Mesendoderm (in vitro differentiated cells): ENCODE measurements at regions not wholly inside any gene's neighbourhood (a gene's known extent, or its start where the extent isn't known, plus 50 kb on each side); places are given as distances from the start of the nearest gene placed in this dataset.

Experiments used
- DNase-seq: peaks from one replicate; pipeline ENCODE4 v3.0.0; 2013
- H2AK5ac ChIP-seq: 2 replicates; pipeline ENCODE4 v1.6.1; 2013; ENCODE audit warnings: low read length, inconsistent platforms
- H2BK120ac ChIP-seq: 2 replicates; pipeline ENCODE4 v1.6.1; 2013; ENCODE audit warnings: low read depth, mild to moderate bottlenecking, low read length, moderate library complexity, mixed read lengths
- H2BK15ac ChIP-seq: replicated peaks from 2 replicates; pipeline ENCODE4 v1.6.1; 2013; ENCODE audit warnings: low read depth, mild to moderate bottlenecking, moderate library complexity
- H2BK5ac ChIP-seq: 2 replicates; pipeline ENCODE4 v1.6.1; 2013; ENCODE audit warnings: low read length, inconsistent platforms
- H3K18ac ChIP-seq: 2 replicates; pipeline ENCODE4 v1.6.1; 2013; ENCODE audit warnings: mild to moderate bottlenecking, low read length, mixed read lengths
- H3K23ac ChIP-seq: one replicate; pipeline ENCODE4 v1.6.1; 2013; ENCODE audit warnings: low read length
- H3K27ac ChIP-seq: 2 replicates; pipeline ENCODE4 v1.5.1; 2013; ENCODE audit warnings: low read depth, mild to moderate bottlenecking, inconsistent platforms, low read length, moderate library complexity
- H3K27me3 ChIP-seq: 2 replicates; pipeline ENCODE4 v1.6.1; 2013; ENCODE audit warnings: low read length, control low read depth, mild to moderate bottlenecking, inconsistent platforms; ENCODE audit not compliant: insufficient read depth, poor library complexity
- H3K36me3 ChIP-seq: 2 replicates; pipeline ENCODE4 v1.6.1; 2013; ENCODE audit warnings: low read length, inconsistent platforms; ENCODE audit not compliant: control insufficient read depth, insufficient read depth
- H3K4ac ChIP-seq: one replicate; pipeline ENCODE4 v1.6.1; 2013; ENCODE audit warnings: low read depth, mild to moderate bottlenecking, low read length, moderate library complexity
- H3K4me1 ChIP-seq: 2 replicates; pipeline ENCODE4 v1.6.1; 2013; ENCODE audit warnings: low read depth, low read length, inconsistent platforms; ENCODE audit not compliant: control insufficient read depth
- H3K4me2 ChIP-seq: 2 replicates; pipeline ENCODE4 v1.6.1; 2013; ENCODE audit warnings: low read length
- H3K4me3 ChIP-seq: 2 replicates; pipeline ENCODE4 v1.5.1; 2013; ENCODE audit warnings: mild to moderate bottlenecking, low read length
- H3K56ac ChIP-seq: one replicate; pipeline ENCODE4 v1.6.1; 2013; ENCODE audit warnings: low read length
- H3K79me1 ChIP-seq: 2 replicates; pipeline ENCODE4 v1.6.1; 2013; ENCODE audit warnings: low read length, inconsistent platforms
- H3K79me2 ChIP-seq: 2 replicates; pipeline ENCODE4 v1.6.1; 2013; ENCODE audit warnings: mild to moderate bottlenecking, low read length; ENCODE audit not compliant: control insufficient read depth, insufficient read depth
- H3K9ac ChIP-seq: 2 replicates; pipeline ENCODE4 v1.6.1; 2013; ENCODE audit warnings: low read length, inconsistent platforms
- H4K5ac ChIP-seq: one replicate; pipeline ENCODE4 v1.6.1; 2013; ENCODE audit warnings: low read length
- H4K8ac ChIP-seq: one replicate; pipeline ENCODE4 v1.6.1; 2013; ENCODE audit warnings: low read depth, mild to moderate bottlenecking, control low read depth, low read length, moderate library complexity
- WGBS: extraction: QIAGEN DNeasy Blood & Tissue Kit; methylation state at CpG from one replicate; pipeline ENCODE4 v1.1.7; 2013; ENCODE audit warnings: low lambda C conversion rate, missing lambda C conversion rate; ENCODE audit not compliant: insufficient coverage; ENCODE audit errors: extremely low coverage; 5-methylcytosine and 5-hydroxymethylcytosine counted together

DNA sequence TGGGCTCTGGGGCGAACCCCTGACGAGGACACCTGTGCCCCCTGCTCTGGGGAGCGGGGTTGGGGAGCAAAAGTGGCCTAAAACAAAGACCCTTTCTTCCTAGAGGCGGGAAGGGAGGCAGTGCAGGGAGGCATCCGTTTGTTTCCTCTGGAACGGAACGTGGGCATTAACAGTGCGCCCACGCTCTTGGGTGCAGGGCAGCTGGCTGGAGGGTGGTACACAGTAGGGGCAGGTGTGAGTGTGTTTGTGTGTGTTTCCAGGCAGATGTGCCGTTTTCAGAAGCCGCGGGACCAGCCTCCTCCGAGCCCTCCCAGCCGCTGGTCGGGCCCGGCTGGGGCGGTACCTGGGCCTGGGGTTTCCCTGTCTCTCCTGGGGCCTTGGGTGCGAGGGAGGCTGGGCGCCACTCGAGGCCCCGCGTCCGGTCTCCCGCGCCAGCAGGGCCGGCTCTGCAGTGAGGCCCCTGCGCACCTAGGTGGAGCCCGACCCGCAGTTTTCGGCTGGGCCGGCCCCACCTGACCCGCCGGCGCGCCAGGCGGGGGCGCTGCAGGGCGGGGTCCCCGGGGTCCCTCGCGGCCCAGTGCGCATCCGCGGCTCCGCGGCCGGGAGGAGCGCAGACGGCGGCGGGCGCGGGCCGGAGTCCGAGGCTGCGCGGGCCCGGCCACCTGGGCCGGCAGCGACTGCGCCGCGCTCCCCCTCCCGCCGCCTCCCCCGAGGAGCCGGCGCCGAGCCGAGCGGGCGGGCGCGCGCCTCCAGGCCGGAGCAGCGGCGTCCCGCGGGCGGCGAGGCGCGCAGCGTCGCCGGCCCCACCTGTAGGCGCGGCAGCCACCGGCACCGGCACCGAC is 1252.7 kb downstream of the BRD1 start:
- H3K9ac ChIP-seq, result peak overlapping the region; percentile 59
- no peak overlapping the region for H2AK5ac ChIP-seq
- H4K5ac ChIP-seq, result no peak overlapping the region
- no peak overlapping the region for H2BK5ac ChIP-seq
- peak overlapping the region; percentile 56 for H3K56ac ChIP-seq
- no peaks in the 10 kb centered on the region for H3K79me2 ChIP-seq
- no peak overlapping the region for H3K23ac ChIP-seq
- H3K4me1 ChIP-seq, result no peaks in the 10 kb centered on the region
- H3K4ac ChIP-seq, result peak overlapping the region; percentile 26
- H3K18ac ChIP-seq, result peak overlapping the region; percentile 82
- peak; percentile 83 for DNase-seq
- H3K4me2 ChIP-seq, result peak overlapping the region; percentile 36
- H3K4me3 ChIP-seq, result no peak overlapping the region
- H2BK120ac ChIP-seq, result no peak overlapping the region
- H3K36me3 ChIP-seq, result no peaks in the 10 kb centered on the region
- WGBS, result no CpG with 5 or more reads among the region's 92 CpGs
- no peaks in the 10 kb centered on the region for H3K27me3 ChIP-seq
- peak overlapping the region; percentile 70 for H4K8ac ChIP-seq
- no peak overlapping the region for H3K27ac ChIP-seq
- no peak overlapping the region for H2BK15ac ChIP-seq
- H3K79me1 ChIP-seq, result peaks cover 4% of the 10 kb centered on the region

DNA sequence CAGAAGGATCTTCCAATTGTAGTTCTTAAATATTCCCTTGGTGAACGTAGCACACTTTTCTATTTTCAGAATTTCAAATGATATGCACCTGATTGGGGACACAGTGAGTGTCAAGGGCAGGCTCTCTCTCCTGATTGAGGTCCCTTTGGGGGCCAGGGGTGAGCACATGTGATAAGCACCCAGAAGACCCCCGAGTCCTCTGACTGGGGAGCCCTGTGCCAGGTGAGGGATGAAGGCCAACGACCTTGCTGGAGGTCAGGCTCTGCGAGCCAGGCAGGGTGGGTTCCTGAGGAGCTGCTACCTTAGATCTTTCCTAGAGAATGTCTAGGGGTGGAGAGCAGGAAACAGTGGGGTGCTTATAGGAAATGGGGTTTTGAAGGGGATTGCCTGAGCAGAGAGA is 1253.9 kb downstream of the BRD1 start:
- Histone ChIP-seq H3K4me2 (no peak overlapping the region), H3K27ac (no peak overlapping the region), H3K36me3 (no peaks in the 10 kb centered on the region), H3K4me3 (no peak overlapping the region), H3K4me1 (no peaks in the 10 kb centered on the region), H3K56ac (no peak overlapping the region), H2BK120ac (no peak overlapping the region), H4K8ac (no peak overlapping the region), H3K4ac (no peak overlapping the region), H4K5ac (no peak overlapping the region), H3K18ac (no peak overlapping the region), H3K79me2 (no peaks in the 10 kb centered on the region), H2AK5ac (no peak overlapping the region), H3K9ac (no peak overlapping the region), H3K23ac (no peak overlapping the region), H2BK5ac (no peak overlapping the region), H3K27me3 (no peaks in the 10 kb centered on the region), H2BK15ac (no peak overlapping the region), H3K79me1 (peaks cover 4% of the 10 kb centered on the region)
- WGBS, result no CpG with 5 or more reads among the region's 4 CpGs
- no peak for DNase-seq

- WGBS, result no CpG with 5 or more reads among the region's 4 CpGs
- Histone ChIP-seq H3K56ac (no peak overlapping the region), H2BK5ac (no peak overlapping the region), H3K4me3 (no peak overlapping the region), H3K79me2 (no peaks in the 10 kb centered on the region), H3K4ac (no peak overlapping the region), H3K27me3 (no peaks in the 10 kb centered on the region), H4K8ac (no peak overlapping the region), H2BK120ac (no peak overlapping the region), H3K23ac (no peak overlapping the region), H2AK5ac (no peak overlapping the region), H3K9ac (no peak overlapping the region), H3K36me3 (no peaks in the 10 kb centered on the region), H3K18ac (no peak overlapping the region), H4K5ac (no peak overlapping the region), H3K4me1 (no peaks in the 10 kb centered on the region), H3K4me2 (no peak overlapping the region), H3K79me1 (peaks cover 3% of the 10 kb centered on the region), H2BK15ac (no peak overlapping the region), H3K27ac (no peak overlapping the region)
- no peak for DNase-seq
Measured at GRCh38 chr22:48572951-48573350, 1254.7 kb downstream of the BRD1 start.

DNA sequence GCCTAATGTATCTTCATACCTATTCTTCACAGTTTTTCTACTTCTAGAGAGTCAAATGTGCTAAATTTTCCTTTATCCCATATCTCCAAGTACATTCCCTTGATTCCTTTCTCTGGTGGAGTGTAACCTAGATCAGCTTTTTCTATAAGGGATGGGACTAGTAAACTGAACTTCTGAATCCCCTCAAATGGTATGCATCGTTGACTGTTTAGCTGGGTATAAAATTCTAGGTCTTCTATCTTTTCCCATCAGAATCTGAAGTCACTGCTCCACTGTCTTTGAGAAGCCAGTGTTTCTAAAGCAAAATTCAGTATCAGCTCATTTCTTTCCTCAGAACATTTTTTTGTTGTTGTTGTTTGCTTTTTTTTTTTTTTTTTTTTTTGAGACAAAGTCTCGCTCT is 1256.8 kb downstream of the BRD1 start:
- no peak overlapping the region for H3K9ac ChIP-seq
- no CpG with 5 or more reads among the region's 2 CpGs for WGBS
- no peak overlapping the region for H4K8ac ChIP-seq
- no peaks in the 10 kb centered on the region for H3K36me3 ChIP-seq
- no peak overlapping the region for H3K56ac ChIP-seq
- H3K79me2 ChIP-seq, result no peaks in the 10 kb centered on the region
- no peak overlapping the region for H4K5ac ChIP-seq
- H3K4me3 ChIP-seq, result no peak overlapping the region
- no peak overlapping the region for H3K18ac ChIP-seq
- H3K23ac ChIP-seq, result no peak overlapping the region
- H2AK5ac ChIP-seq, result no peak overlapping the region
- no peaks in the 10 kb centered on the region for H3K79me1 ChIP-seq
- no peak overlapping the region for H2BK5ac ChIP-seq
- no peaks in the 10 kb centered on the region for H3K27me3 ChIP-seq
- no peak overlapping the region for H3K4ac ChIP-seq
- H3K4me2 ChIP-seq, result no peak overlapping the region
- no peak overlapping the region for H2BK15ac ChIP-seq
- no peak overlapping the region for H3K27ac ChIP-seq
- no peak for DNase-seq
- no peaks in the 10 kb centered on the region for H3K4me1 ChIP-seq
- H2BK120ac ChIP-seq, result no peak overlapping the region

DNA sequence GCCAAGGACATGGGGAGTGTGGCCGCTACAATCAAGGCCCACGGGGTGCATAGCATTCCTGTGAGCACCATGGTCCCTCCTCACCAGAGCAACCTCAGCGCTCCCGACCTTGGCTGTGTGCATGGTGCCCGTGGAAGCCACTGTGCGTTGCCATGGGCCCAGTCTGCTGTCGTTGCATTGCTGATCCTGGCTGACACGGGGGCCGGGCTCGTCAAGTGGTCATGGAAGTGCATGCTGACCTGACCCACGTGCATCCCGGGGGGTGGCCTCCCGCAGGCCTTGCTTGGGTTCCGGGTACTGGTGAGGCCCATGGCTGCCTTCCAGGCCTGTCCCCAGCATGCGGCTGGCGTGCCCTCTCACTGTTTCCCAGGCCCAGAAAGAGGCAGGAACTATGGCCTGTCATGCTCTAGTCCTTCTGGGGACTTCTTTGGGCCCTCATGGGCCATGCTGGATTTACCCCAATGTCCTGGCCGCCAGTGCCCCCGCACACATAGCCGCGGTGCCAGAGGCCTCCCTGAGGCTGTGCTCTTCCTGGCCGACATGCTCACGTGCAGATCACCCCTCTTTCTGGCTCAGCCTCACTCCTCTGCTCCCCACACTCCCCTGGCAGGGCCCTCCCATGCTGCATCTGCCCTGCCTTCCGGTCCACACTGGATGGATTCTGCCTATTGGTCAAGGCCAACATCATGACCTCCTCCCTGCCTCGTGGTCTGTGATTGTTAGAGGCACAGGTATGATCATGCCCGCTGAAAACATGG is 1258.0 kb downstream of the BRD1 start:
- H3K9ac ChIP-seq, result no peak overlapping the region
- H2AK5ac ChIP-seq, result no peak overlapping the region
- no CpG with 5 or more reads among the region's 25 CpGs for WGBS
- no peaks in the 10 kb centered on the region for H3K79me1 ChIP-seq
- no peaks in the 10 kb centered on the region for H3K27me3 ChIP-seq
- no peak overlapping the region for H3K56ac ChIP-seq
- H2BK120ac ChIP-seq, result no peak overlapping the region
- no peak overlapping the region for H2BK5ac ChIP-seq
- DNase-seq, result no peak
- no peak overlapping the region for H3K4me2 ChIP-seq
- no peak overlapping the region for H3K18ac ChIP-seq
- H3K23ac ChIP-seq, result no peak overlapping the region
- H4K5ac ChIP-seq, result no peak overlapping the region
- no peaks in the 10 kb centered on the region for H3K4me1 ChIP-seq
- no peak overlapping the region for H3K27ac ChIP-seq
- H4K8ac ChIP-seq, result no peak overlapping the region
- H3K36me3 ChIP-seq, result no peaks in the 10 kb centered on the region
- no peak overlapping the region for H2BK15ac ChIP-seq
- no peak overlapping the region for H3K4me3 ChIP-seq
- H3K79me2 ChIP-seq, result no peaks in the 10 kb centered on the region
- no peak overlapping the region for H3K4ac ChIP-seq
